Activated naive CD8-positive, alpha-beta T cell (primary cell): ENCODE measurements at regions not wholly inside any gene's neighbourhood (a gene's known extent, or its start where the extent isn't known, plus 50 kb on each side); places are given as distances from the start of the nearest gene placed in this dataset.

Experiments used
- H3K27ac Mint-ChIP-seq: one replicate; pipeline ENCODE4 v1.8.0; 2021; ENCODE audit warnings: mixed read lengths
- H3K27me3 Mint-ChIP-seq: one replicate; pipeline ENCODE4 v1.8.0; 2021; ENCODE audit warnings: mixed read lengths
- H3K36me3 Mint-ChIP-seq: one replicate; pipeline ENCODE4 v1.8.0; 2021; ENCODE audit warnings: mixed read lengths
- H3K4me1 Mint-ChIP-seq: one replicate; pipeline ENCODE4 v1.8.0; 2021; ENCODE audit warnings: low read depth, mixed read lengths
- H3K4me3 Mint-ChIP-seq: one replicate; pipeline ENCODE4 v1.8.0; 2021; ENCODE audit warnings: mild to moderate bottlenecking, mixed read lengths
- H3K9me3 Mint-ChIP-seq: one replicate; pipeline ENCODE4 v1.8.0; 2021; ENCODE audit warnings: low read depth, mixed read lengths

DNA sequence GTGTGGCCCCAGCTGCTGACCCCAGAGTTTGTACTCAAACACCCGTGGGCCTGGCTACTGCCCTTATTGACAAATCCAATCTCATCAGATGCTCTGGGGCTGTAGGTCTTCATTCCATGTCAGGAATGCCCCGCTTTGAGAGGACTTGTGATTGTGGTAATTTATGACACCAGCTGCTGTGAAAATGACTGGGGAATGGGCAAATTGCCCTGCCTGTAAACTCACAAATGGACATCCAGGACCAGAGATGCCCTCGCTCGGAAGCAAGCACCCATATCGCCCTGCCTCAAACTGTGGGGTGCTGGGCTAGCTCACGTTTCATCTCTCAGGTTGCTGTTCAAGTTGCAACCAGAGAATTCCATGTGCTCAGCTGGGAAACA is 225.9 kb upstream of the MAP3K1 start:
- peaks cover 46% of the 10 kb centered on the region for H3K4me1 Mint-ChIP-seq
- no peak overlapping the region for H3K27ac Mint-ChIP-seq
- no peak overlapping the region for H3K4me3 Mint-ChIP-seq
- no peaks in the 10 kb centered on the region for H3K27me3 Mint-ChIP-seq
- no peaks in the 10 kb centered on the region for H3K9me3 Mint-ChIP-seq
- peaks cover 3% of the 10 kb centered on the region for H3K36me3 Mint-ChIP-seq

DNA sequence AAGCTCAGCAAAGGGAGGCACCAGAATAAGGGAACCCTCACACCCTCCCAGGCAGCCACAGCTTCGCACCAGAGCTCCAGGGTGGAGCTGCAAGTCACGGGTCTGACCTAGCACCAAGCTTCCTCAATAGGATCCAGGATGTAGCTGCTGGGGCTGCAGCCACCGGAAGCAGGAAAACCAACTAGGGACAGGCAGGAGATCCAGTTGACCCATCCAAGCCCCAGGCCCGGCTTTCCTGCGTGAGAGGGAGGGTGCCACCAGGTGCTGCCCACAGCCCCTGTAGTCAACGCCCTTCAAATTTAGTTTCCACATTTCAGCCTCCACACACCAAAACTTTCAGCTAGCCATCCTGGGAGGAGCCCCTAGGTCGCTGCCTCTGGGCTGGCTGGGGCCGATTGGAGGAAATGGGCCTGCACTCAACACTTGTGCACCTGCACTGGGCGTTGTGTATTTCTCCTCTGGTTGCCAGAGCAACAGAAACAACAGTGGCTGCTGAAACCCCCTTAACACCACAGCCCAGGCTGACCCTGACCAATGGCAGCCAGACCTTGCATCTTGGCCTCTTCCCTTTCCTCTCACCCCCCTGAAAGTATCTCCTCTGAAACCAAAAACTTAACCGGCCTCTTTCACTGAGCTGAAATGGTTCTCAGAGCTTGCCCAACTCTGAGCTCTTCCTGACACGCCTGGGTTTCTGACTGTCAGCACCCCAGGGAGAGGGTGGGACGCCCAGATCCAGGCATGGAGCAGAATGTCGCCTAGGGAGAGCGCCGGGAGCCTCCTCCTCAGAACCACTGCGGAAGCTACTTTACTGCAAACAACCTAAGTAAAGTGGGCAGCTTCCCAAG is 226.5 kb upstream of the MAP3K1 start:
- H3K27ac Mint-ChIP-seq = no peak overlapping the region
- peaks cover 45% of the 10 kb centered on the region for H3K4me1 Mint-ChIP-seq
- peaks cover 3% of the 10 kb centered on the region for H3K36me3 Mint-ChIP-seq
- no peaks in the 10 kb centered on the region for H3K27me3 Mint-ChIP-seq
- H3K9me3 Mint-ChIP-seq = no peaks in the 10 kb centered on the region
- H3K4me3 Mint-ChIP-seq = peak overlapping the region; percentile 54

- no peaks in the 10 kb centered on the region for H3K9me3 Mint-ChIP-seq
- H3K27me3 Mint-ChIP-seq = no peaks in the 10 kb centered on the region
- H3K36me3 Mint-ChIP-seq = peaks cover 3% of the 10 kb centered on the region
- H3K4me1 Mint-ChIP-seq = peaks cover 47% of the 10 kb centered on the region
- H3K4me3 Mint-ChIP-seq = peak overlapping the region; percentile 52
- H3K27ac Mint-ChIP-seq = peak overlapping the region; percentile 54
These were observed 227.2 kb upstream of the MAP3K1 start for GRCh38 chr5:56588131-56588487.

DNA sequence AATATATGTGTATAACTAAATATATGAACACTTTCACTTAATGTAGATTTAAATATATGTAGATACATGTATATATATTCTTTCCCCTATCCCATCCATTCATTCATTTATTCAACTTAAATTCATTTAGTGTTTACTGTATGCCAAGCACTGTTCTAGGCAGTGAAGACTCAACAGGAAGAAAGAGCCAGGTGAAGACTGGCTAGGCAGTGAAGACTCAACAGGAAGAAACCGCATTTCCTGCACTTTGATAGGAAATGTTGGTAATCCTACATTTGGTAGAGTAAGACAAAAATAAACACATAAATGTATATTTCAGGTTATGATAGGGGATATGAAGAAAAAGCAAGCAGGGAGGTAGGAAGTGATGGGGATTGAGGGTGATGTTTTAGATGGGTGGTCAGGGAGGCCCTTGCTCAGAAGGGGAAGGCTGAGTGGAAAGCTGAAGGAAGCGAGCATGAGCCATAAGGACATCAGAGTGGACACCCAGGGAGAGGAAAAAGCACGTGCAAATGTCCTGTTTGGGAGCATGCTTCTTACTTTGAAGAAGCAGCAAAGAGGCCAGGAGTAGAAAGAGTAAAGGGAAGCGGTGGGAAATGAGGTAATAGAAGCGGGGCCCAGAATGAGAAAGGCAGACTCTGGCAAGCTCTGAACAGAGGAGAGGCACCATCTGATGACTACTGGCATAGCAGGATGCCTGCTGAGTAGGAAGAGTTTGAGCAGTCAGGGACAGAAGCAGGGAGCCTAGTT is 227.8 kb upstream of the MAP3K1 start:
- no peaks in the 10 kb centered on the region for H3K27me3 Mint-ChIP-seq
- H3K36me3 Mint-ChIP-seq = peaks cover 3% of the 10 kb centered on the region
- no peaks in the 10 kb centered on the region for H3K9me3 Mint-ChIP-seq
- H3K4me1 Mint-ChIP-seq = peaks cover 47% of the 10 kb centered on the region
- peak overlapping the region; percentile 54 for H3K27ac Mint-ChIP-seq
- peak overlapping the region; percentile 52 for H3K4me3 Mint-ChIP-seq

GRCh38 chr5:56585999-56586691 is 229.2 kb upstream of the MAP3K1 start:
- Mint-ChIP-seq H3K4me3 (peak overlapping the region; percentile 7), H3K27me3 (no peaks in the 10 kb centered on the region), H3K27ac (no peak overlapping the region), H3K9me3 (no peaks in the 10 kb centered on the region), H3K36me3 (peaks cover 4% of the 10 kb centered on the region), H3K4me1 (peaks cover 47% of the 10 kb centered on the region)

- Mint-ChIP-seq H3K27ac (no peak overlapping the region), H3K4me1 (peaks cover 47% of the 10 kb centered on the region)
These were observed 229.9 kb upstream of the MAP3K1 start for GRCh38 chr5:56585461-56585860.

DNA sequence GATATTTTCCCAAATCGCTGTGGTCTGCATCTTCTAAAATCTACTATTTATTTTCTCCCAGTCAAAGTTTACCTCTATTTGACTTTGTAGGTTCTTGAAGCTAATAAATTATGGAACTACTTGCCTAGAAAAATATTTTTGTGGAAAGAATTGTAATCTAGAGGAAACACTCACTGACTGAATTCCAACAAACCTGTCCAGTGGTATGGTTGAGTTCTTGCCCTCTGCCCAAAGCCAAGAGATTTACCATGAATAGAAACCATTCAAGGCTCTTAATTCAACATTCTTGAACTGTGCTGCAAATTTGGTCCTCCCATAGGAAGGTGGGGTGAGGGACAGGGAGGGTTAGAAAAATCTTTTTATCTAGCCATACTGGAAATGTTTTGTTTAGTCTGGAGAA is 233.9 kb upstream of the MAP3K1 start:
- Mint-ChIP-seq H3K36me3 (peaks cover 2% of the 10 kb centered on the region), H3K4me3 (no peak overlapping the region), H3K4me1 (peaks cover 15% of the 10 kb centered on the region), H3K27ac (no peak overlapping the region), H3K9me3 (no peaks in the 10 kb centered on the region), H3K27me3 (no peaks in the 10 kb centered on the region)

More at GRCh38 chr5:56585461-56585860, 229.9 kb upstream of the MAP3K1 start:
- Mint-ChIP-seq H3K9me3 (no peaks in the 10 kb centered on the region), H3K4me3 (no peak overlapping the region), H3K27me3 (no peaks in the 10 kb centered on the region), H3K36me3 (peaks cover 4% of the 10 kb centered on the region)

- H3K27ac Mint-ChIP-seq = no peak overlapping the region
- no peaks in the 10 kb centered on the region for H3K27me3 Mint-ChIP-seq
- H3K36me3 Mint-ChIP-seq = peaks cover 2% of the 10 kb centered on the region
- H3K4me3 Mint-ChIP-seq = no peak overlapping the region
- H3K9me3 Mint-ChIP-seq = no peaks in the 10 kb centered on the region
- H3K4me1 Mint-ChIP-seq = peaks cover 9% of the 10 kb centered on the region
These were observed 234.5 kb upstream of the MAP3K1 start for GRCh38 chr5:56580864-56581263.

DNA sequence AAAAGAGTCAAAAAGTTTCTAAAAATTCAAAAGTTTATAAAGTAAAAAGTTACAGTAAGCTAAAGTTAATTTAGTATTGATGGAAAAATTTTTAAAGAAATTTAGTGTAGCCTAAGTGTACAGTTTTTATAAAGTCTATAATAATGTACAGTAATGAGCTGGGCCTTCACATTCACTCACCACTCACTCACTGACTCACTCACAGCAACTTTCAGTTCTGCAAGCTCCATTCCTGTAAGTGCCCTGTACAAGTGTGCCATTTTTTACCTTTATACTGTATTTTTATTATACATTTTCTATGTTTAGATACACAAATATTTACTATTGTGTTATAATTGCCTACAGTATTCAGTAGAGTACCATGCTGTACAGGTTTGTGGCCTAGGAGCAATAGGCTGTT is 239.5 kb upstream of the MAP3K1 start:
- Mint-ChIP-seq H3K4me3 (no peak overlapping the region), H3K27me3 (no peaks in the 10 kb centered on the region), H3K4me1 (no peaks in the 10 kb centered on the region), H3K36me3 (peaks cover 6% of the 10 kb centered on the region), H3K27ac (no peak overlapping the region), H3K9me3 (peaks cover 9% of the 10 kb centered on the region)

GRCh38 chr5:56574778-56575177 is 240.6 kb upstream of the MAP3K1 start:
- Mint-ChIP-seq H3K27me3 (no peaks in the 10 kb centered on the region), H3K4me3 (no peak overlapping the region), H3K27ac (no peak overlapping the region)

DNA sequence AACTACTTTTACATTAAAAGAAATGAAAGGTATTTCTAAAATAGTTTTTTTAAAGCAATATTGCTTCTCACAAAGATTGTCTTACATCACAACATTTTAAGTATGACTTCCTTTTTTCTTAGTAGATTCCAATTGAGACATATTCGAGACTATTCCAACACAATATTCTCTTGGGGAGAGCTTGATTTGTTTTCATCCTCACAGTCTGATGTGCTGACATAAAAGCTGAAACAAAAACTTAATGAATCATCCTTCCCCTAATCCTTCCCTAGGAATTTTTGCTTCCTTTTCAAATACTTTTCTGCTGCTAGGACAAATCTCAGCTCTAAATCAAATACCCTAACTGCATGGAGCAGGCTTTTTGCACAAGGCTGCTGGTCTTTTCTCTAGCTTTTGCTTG is 245.8 kb upstream of the MAP3K1 start:
- H3K4me1 Mint-ChIP-seq = peaks cover 2% of the 10 kb centered on the region
- peaks cover 6% of the 10 kb centered on the region for H3K36me3 Mint-ChIP-seq
- H3K4me3 Mint-ChIP-seq = no peak overlapping the region
- no peaks in the 10 kb centered on the region for H3K27me3 Mint-ChIP-seq
- peaks cover 9% of the 10 kb centered on the region for H3K9me3 Mint-ChIP-seq
- H3K27ac Mint-ChIP-seq = no peak overlapping the region

More at GRCh38 chr5:56574778-56575177, 240.6 kb upstream of the MAP3K1 start:
- peaks cover 6% of the 10 kb centered on the region for H3K36me3 Mint-ChIP-seq
- no peaks in the 10 kb centered on the region for H3K4me1 Mint-ChIP-seq
- peaks cover 9% of the 10 kb centered on the region for H3K9me3 Mint-ChIP-seq

GRCh38 chr5:56569076-56569475 is 246.3 kb upstream of the MAP3K1 start:
- H3K9me3 Mint-ChIP-seq = peaks cover 7% of the 10 kb centered on the region
- H3K27me3 Mint-ChIP-seq = no peaks in the 10 kb centered on the region
- H3K4me1 Mint-ChIP-seq = peaks cover 2% of the 10 kb centered on the region
- no peak overlapping the region for H3K4me3 Mint-ChIP-seq
- H3K27ac Mint-ChIP-seq = no peak overlapping the region
- peaks cover 3% of the 10 kb centered on the region for H3K36me3 Mint-ChIP-seq

- Mint-ChIP-seq H3K27me3 (peaks cover 3% of the 10 kb centered on the region), H3K9me3 (no peaks in the 10 kb centered on the region), H3K36me3 (no peaks in the 10 kb centered on the region), H3K4me3 (no peak overlapping the region), H3K4me1 (peaks cover 2% of the 10 kb centered on the region), H3K27ac (no peak overlapping the region)
These were observed 248.1 kb upstream of the MAP3K1 start for GRCh38 chr5:56567278-56567677.

- Mint-ChIP-seq H3K36me3 (no peaks in the 10 kb centered on the region), H3K27me3 (peaks cover 3% of the 10 kb centered on the region), H3K4me1 (peaks cover 2% of the 10 kb centered on the region), H3K27ac (no peak overlapping the region), H3K4me3 (no peak overlapping the region), H3K9me3 (no peaks in the 10 kb centered on the region)
These were observed 248.7 kb upstream of the MAP3K1 start for GRCh38 chr5:56566374-56567249.
